B cell (primary cell): ENCODE measurements at regions not wholly inside any gene's neighbourhood (a gene's known extent, or its start where the extent isn't known, plus 50 kb on each side); places are given as distances from the start of the nearest gene placed in this dataset.

ENCODE experiments used
- ATAC-seq: fragments of 200-7000 bp; cut with Tn5 transposase; one replicate; pipeline ENCODE4 v1.10.0; 2021; ENCODE audit warnings: low read depth, mild to moderate bottlenecking, moderate number of reproducible peaks, moderate library complexity
- CTCF ChIA-PET: fragments of 350-600 bp; sonication (Branson Sonifier 250); formaldehyde crosslinking; loops from one replicate; lab custom pipeline; 2021; ENCODE audit warnings: antibody characterized with exemption, inconsistent platforms; lab: Charles Lee
- POLR2A ChIA-PET: fragments of 350-600 bp; sonication (Branson Sonifier 250); formaldehyde crosslinking; loops from one replicate; lab custom pipeline; 2021; ENCODE audit warnings: antibody characterized with exemption; lab: Charles Lee
- DNase-seq: peaks from one replicate; pipeline ENCODE4 v3.0.0; 2013
- H2AFZ ChIP-seq: 2 replicates; pipeline ENCODE4 v1.6.1; 2012; ENCODE audit warnings: mild to moderate bottlenecking, low read depth, low read length; ENCODE audit not compliant: insufficient read depth, poor library complexity, severe bottlenecking
- H3K27ac ChIP-seq, 2 donors: 1 replicate in 1 of 2; 2 replicates in 1 of 2; pipeline ENCODE4 v1.5.1; 2012 to 2013; ENCODE audit warnings: low read length in 2 of 2, mild to moderate bottlenecking in 2 of 2, moderate library complexity in 1 of 2
- H3K27me3 ChIP-seq, 4 experiments: fragments of 200-600 bp in 1 of 4; sonication (generic) in 1 of 4; replicated peaks in 1 of 4; 1 replicate in 2 of 4; 2 replicates in 2 of 4; pipeline versions ENCODE4 v1.6.1 to v1.7.0; 2013 to 2016; ENCODE audit warnings: low read length in 3 of 4, mild to moderate bottlenecking in 2 of 4, mixed read lengths in 1 of 4, moderate library complexity in 1 of 4; ENCODE audit not compliant: insufficient read depth in 4 of 4, control insufficient read depth in 3 of 4; ENCODE audit errors: control extremely low read depth in 1 of 4
- H3K36me3 ChIP-seq, 2 experiments: replicated peaks in 1 of 2; 1 replicate in 1 of 2; 2 replicates in 1 of 2; pipeline versions ENCODE4 v1.6.1 to v1.7.1; 2013; ENCODE audit warnings: low read length in 1 of 2; ENCODE audit not compliant: insufficient read depth in 2 of 2, control insufficient read depth in 1 of 2; ENCODE audit errors: control extremely low read depth in 1 of 2, extremely low read depth in 1 of 2
- H3K4me1 ChIP-seq, 2 donors: fragments of 200-600 bp in 1 of 2; sonication (generic) in 1 of 2; 1 replicate in 1 of 2; 2 replicates in 1 of 2; pipeline versions ENCODE4 v1.5.1 to v1.6.1; 2013 to 2017; ENCODE audit warnings: low read length in 2 of 2; ENCODE audit not compliant: control insufficient read depth in 2 of 2, insufficient read depth in 2 of 2
- H3K4me2 ChIP-seq: replicated peaks from 2 replicates; pipeline ENCODE3; 2012; ENCODE audit warnings: mild to moderate bottlenecking, low read depth, low read length; ENCODE audit not compliant: poor library complexity, severe bottlenecking
- H3K4me3 ChIP-seq, 5 experiments: fragments of 200-600 bp in 1 of 5; sonication (generic) in 1 of 5; 1 replicate in 3 of 5; 2 replicates in 2 of 5; pipeline versions ENCODE4 v1.5.1 to v1.7.0; 2011 to 2016; ENCODE audit warnings: low read length in 4 of 5, mild to moderate bottlenecking in 4 of 5, low read depth in 2 of 5, control low read depth in 1 of 5, moderate library complexity in 1 of 5; ENCODE audit not compliant: insufficient read depth in 1 of 5; ENCODE audit errors: control extremely low read depth in 1 of 5, extremely low read depth in 1 of 5
- H3K79me2 ChIP-seq: fragments of 200-600 bp; sonication (generic); one replicate; pipeline ENCODE4 v1.6.0; 2016; ENCODE audit warnings: low read length; ENCODE audit not compliant: control insufficient read depth, insufficient read depth
- H3K9ac ChIP-seq: fragments of 200-600 bp; sonication (generic); 2 replicates; pipeline ENCODE4 v1.6.1; 2017; ENCODE audit warnings: mild to moderate bottlenecking, low read length, moderate library complexity
- H3K9me3 ChIP-seq, 3 donors: one replicate each; pipeline versions ENCODE4 v1.6.1 to v1.7.1; 2013; ENCODE audit warnings: low read length in 2 of 3; ENCODE audit not compliant: control insufficient read depth in 2 of 3, insufficient read depth in 1 of 3; ENCODE audit errors: control extremely low read depth in 1 of 3
- H4K20me1 ChIP-seq: 2 replicates; pipeline ENCODE4 v1.6.0; 2012; ENCODE audit warnings: mild to moderate bottlenecking, low read length; ENCODE audit not compliant: insufficient read depth, control insufficient read depth, poor library complexity, severe bottlenecking
- H3K27ac Mint-ChIP-seq: one replicate; pipeline ENCODE4 v1.8.0; 2021; ENCODE audit warnings: mixed read lengths
- H3K27me3 Mint-ChIP-seq: one replicate; pipeline ENCODE4 v1.8.0; 2021; ENCODE audit warnings: mixed read lengths
- H3K4me1 Mint-ChIP-seq: one replicate; pipeline ENCODE4 v1.8.0; 2021; ENCODE audit warnings: mixed read lengths
- H3K4me3 Mint-ChIP-seq: one replicate; pipeline ENCODE4 v1.8.0; 2021; ENCODE audit warnings: mixed read lengths
- H3K9me3 Mint-ChIP-seq: one replicate; pipeline ENCODE4 v1.8.0; 2022; ENCODE audit warnings: mixed read lengths; ENCODE audit not compliant: insufficient read depth
- CTCF ChIP-seq: fragments of 200-600 bp; IDR thresholded peaks from one replicate; pipeline ENCODE4 v1.8.0; 2022; ENCODE audit warnings: antibody characterized with exemption, mild to moderate bottlenecking
- EZH2 ChIP-seq: IDR thresholded peaks from 2 replicates; pipeline ENCODE4 v1.6.1; 2012; ENCODE audit warnings: borderline replicate concordance, low read depth, mild to moderate bottlenecking, moderate library complexity, low read length; ENCODE audit not compliant: insufficient read depth, poor library complexity, severe bottlenecking
- WGBS: methylation state at CpG from one replicate; pipeline ENCODE4 v1.1.5; 2013; ENCODE audit warnings: missing lambda C conversion rate; ENCODE audit not compliant: insufficient coverage; 5-methylcytosine and 5-hydroxymethylcytosine counted together
- intact Hi-C: fragments of 100-400 bp; cut with micrococcal nuclease; formaldehyde crosslinking; loops from one replicate; pipeline ENCODE4 v1.10.0; 2022

GRCh38 chr1:96634883-96635282 lies 86.7 kb upstream of the PTBP2 start:
- Histone ChIP-seq H3K36me3 (no peaks in the 10 kb centered on the region), H2AFZ (no peak overlapping the region), H3K9ac (no peak overlapping the region), H4K20me1 (no peaks in the 10 kb centered on the region), H3K79me2 (no peaks in the 10 kb centered on the region), H3K4me1 (no peaks in the 10 kb centered on the region), H3K27ac (no peak overlapping the region), H3K4me3 (no peak overlapping the region), H3K27me3 (no peaks in the 10 kb centered on the region), H3K4me2 (no peak overlapping the region), H3K9me3 (no peaks in the 10 kb centered on the region)
- Mint-ChIP-seq H3K9me3 (no peaks in the 10 kb centered on the region), H3K27me3 (no peaks in the 10 kb centered on the region), H3K4me1 (no peaks in the 10 kb centered on the region), H3K4me3 (no peak overlapping the region), H3K27ac (no peak overlapping the region)
- ChIA-PET CTCF (no interaction called here), POLR2A (no interaction called here)
- no CpG with 5 or more reads among the region's 2 CpGs for WGBS
- no peak for ATAC-seq
- no peak for TF ChIP-seq CTCF
- TF ChIP-seq EZH2, result no peak
- no peak for DNase-seq
- intact Hi-C loops, result no loop called here

- Mint-ChIP-seq H3K9me3 (no peaks in the 10 kb centered on the region), H3K27me3 (no peaks in the 10 kb centered on the region), H3K27ac (no peak overlapping the region), H3K4me1 (no peaks in the 10 kb centered on the region), H3K4me3 (no peak overlapping the region)
- WGBS, result 100% methylated on average over 2 of the region's 3 CpGs
- no peaks in the 10 kb centered on the region for H4K20me1 ChIP-seq
- H3K27me3 ChIP-seq, result no peaks in the 10 kb centered on the region
- DNase-seq (no peak), ATAC-seq (no peak)
- no peak overlapping the region for H3K4me2 ChIP-seq
- H3K9ac ChIP-seq, result no peak overlapping the region
- POLR2A ChIA-PET, result no interaction called here
- H3K27ac ChIP-seq, result no peak overlapping the region
- no peak overlapping the region for H2AFZ ChIP-seq
- intact Hi-C loops, result no loop called here
- no peak for TF ChIP-seq EZH2
- TF ChIP-seq CTCF, result no peak
- H3K4me1 ChIP-seq, result no peaks in the 10 kb centered on the region
- H3K4me3 ChIP-seq, result no peak overlapping the region
- H3K79me2 ChIP-seq, result no peaks in the 10 kb centered on the region
- no peaks in the 10 kb centered on the region for H3K9me3 ChIP-seq
- CTCF ChIA-PET, result no interaction called here
- no peaks in the 10 kb centered on the region for H3K36me3 ChIP-seq
Observed at GRCh38 chr1:96641282-96641681, 80.3 kb upstream of the PTBP2 start.
